A549 (cell line): ENCODE measurements at regions not wholly inside any gene's neighbourhood (a gene's known extent, or its start where the extent isn't known, plus 50 kb on each side); places are given as distances from the start of the nearest gene placed in this dataset.

ENCODE experiments used
- ATAC-seq, 2 experiments: fragments of 200-7000 bp in 1 of 2; fragments of >200 bp in 1 of 2; cut with Nextera tagmentation in 1 of 2; cut with Tn5 transposase in 1 of 2; 3 replicates each; pipeline versions ENCODE4 v1.8.0 to v1.9.1; 2018 to 2020; ENCODE audit warnings: mild to moderate bottlenecking in 1 of 2, moderate library complexity in 1 of 2
- CTCF ChIA-PET: fragments of 300-600 bp; sonication (Branson Sonifier 250); formaldehyde crosslinking; extraction: SDS; loops from one replicate; lab custom pipeline; 2021; ENCODE audit warnings: antibody characterized with exemption, inconsistent platforms; lab: Yijun Ruan, JAX
- POLR2A ChIA-PET: fragments of 350-600 bp; formaldehyde crosslinking; extraction: SDS; loops from one replicate; lab custom pipeline; 2021; ENCODE audit warnings: antibody characterized with exemption, inconsistent platforms; lab: Yijun Ruan, JAX
- DNase-seq, 2 experiments: peaks; one replicate each; pipeline versions ENCODE4 v3.0.0 to v3.0.0-alpha.2; 2011 to 2016; ENCODE audit warnings: low read depth in 1 of 2, low spot score in 1 of 2
- FAIRE-seq: peaks from 2 replicates; lab custom pipeline; 2011; peaks lifted over from hg19 to GRCh38; lab: Jason Lieb, UNC
- H3K27ac ChIP-seq, 2 experiments: fragments of >200 bp; sonication (Bioruptor Twin); formaldehyde crosslinking; 3 replicates each; pipeline ENCODE4 v1.5.1; 2016 to 2017
- H3K4me1 ChIP-seq: fragments of >200 bp; sonication (Bioruptor Twin); formaldehyde crosslinking; 3 replicates; pipeline ENCODE4 v1.6.1; 2016
- H3K4me2 ChIP-seq: fragments of >200 bp; sonication (Bioruptor Twin); formaldehyde crosslinking; 3 replicates; pipeline ENCODE4 v1.6.1; 2016
- H3K4me3 ChIP-seq: fragments of >200 bp; sonication (Bioruptor Twin); formaldehyde crosslinking; 3 replicates; pipeline ENCODE4 v1.5.1; 2016
- H3K9me3 ChIP-seq: fragments of >200 bp; sonication (Bioruptor Twin); formaldehyde crosslinking; 3 replicates; pipeline ENCODE4 v1.6.1; 2016
- CEBPB ChIP-seq, 2 experiments: fragments of >200 bp in 1 of 2; sonication (Bioruptor Twin) in 1 of 2; formaldehyde crosslinking in 1 of 2; IDR thresholded peaks; 2 replicates each; pipeline ENCODE4 v1.6.1; 2012 to 2016
- CHD2 ChIP-seq: fragments of 150-350 bp; IDR thresholded peaks from 2 replicates; pipeline ENCODE4 v1.6.1; 2014; ENCODE audit warnings: low read length; ENCODE audit not compliant: partially characterized antibody
- CHD4 ChIP-seq: fragments of 200-600 bp; sonication (generic); IDR thresholded peaks from 2 replicates; pipeline ENCODE4 v1.6.1; 2016; ENCODE audit warnings: antibody characterized with exemption, mild to moderate bottlenecking, borderline replicate concordance
- EHF ChIP-seq: fragments of 250-450 bp; sonication (Bioruptor Pico); IDR thresholded peaks from 2 replicates; pipeline ENCODE4 v1.5.0; 2020; ENCODE audit warnings: mild to moderate bottlenecking
- EHMT2 ChIP-seq: fragments of 200-600 bp; sonication (generic); IDR thresholded peaks from 2 replicates; pipeline ENCODE4 v1.6.1; 2016; ENCODE audit warnings: antibody characterized with exemption, low read depth, mild to moderate bottlenecking, moderate library complexity
- FOSB ChIP-seq: fragments of 250-450 bp; sonication (Bioruptor Pico); IDR thresholded peaks from 2 replicates; pipeline ENCODE4 v1.5.0; 2020; ENCODE audit warnings: mild to moderate bottlenecking, moderate library complexity
- FOXS1 ChIP-seq: fragments of 250-450 bp; sonication (Bioruptor Pico); IDR thresholded peaks from 2 replicates; pipeline ENCODE4 v1.5.0; 2020; ENCODE audit warnings: mild to moderate bottlenecking, moderate library complexity
- HDAC2 ChIP-seq: fragments of 200-600 bp; sonication (generic); IDR thresholded peaks from 2 replicates; pipeline ENCODE4 v1.6.1; 2016
- HOXB13 ChIP-seq: fragments of 250-450 bp; sonication (Bioruptor Pico); IDR thresholded peaks from 2 replicates; pipeline ENCODE4 v1.5.0; 2020; ENCODE audit warnings: low read depth, mild to moderate bottlenecking, moderate library complexity
- HOXB5 ChIP-seq: fragments of 250-450 bp; sonication (Bioruptor Pico); IDR thresholded peaks from 2 replicates; pipeline ENCODE4 v1.5.0; 2020; ENCODE audit warnings: mild to moderate bottlenecking, moderate library complexity
- KDM5A ChIP-seq: fragments of 200-600 bp; sonication (generic); IDR thresholded peaks from 2 replicates; pipeline ENCODE4 v1.6.1; 2016; ENCODE audit warnings: antibody characterized with exemption, mild to moderate bottlenecking
- MAFK ChIP-seq: fragments of 450-650 bp; IDR thresholded peaks from 2 replicates; pipeline ENCODE4 v1.6.1; 2014; ENCODE audit not compliant: partially characterized antibody
- MAZ ChIP-seq: fragments of 150-350 bp; IDR thresholded peaks from 2 replicates; pipeline ENCODE4 v1.6.1; 2014; ENCODE audit warnings: antibody characterized with exemption, low read depth, low read length, borderline replicate concordance
- MYC ChIP-seq: IDR thresholded peaks from 2 replicates; pipeline ENCODE4 v1.6.1; 2012; ENCODE audit warnings: mild to moderate bottlenecking, inconsistent platforms, low read length, improper control_type of control experiment, borderline replicate concordance
- NPAS2 ChIP-seq: fragments of 250-450 bp; sonication (Bioruptor Pico); IDR thresholded peaks from 2 replicates; pipeline ENCODE4 v1.8.0; 2022; ENCODE audit warnings: mild to moderate bottlenecking, moderate library complexity, borderline replicate concordance
- TP53 ChIP-seq: fragments of 250-450 bp; sonication (Bioruptor Pico); IDR thresholded peaks from 2 replicates; pipeline ENCODE4 v1.5.0; 2021; ENCODE audit warnings: mild to moderate bottlenecking, moderate library complexity
- ZFP36 ChIP-seq: fragments of 450-650 bp; IDR thresholded peaks from 2 replicates; pipeline ENCODE4 v1.6.1; 2014; ENCODE audit warnings: borderline replicate concordance; ENCODE audit not compliant: partially characterized antibody
- WGBS: methylation state at CpG from one replicate; pipeline ENCODE4 v1.1.6; 2017; ENCODE audit errors: missing lambda C conversion rate; 5-methylcytosine and 5-hydroxymethylcytosine counted together
- TF ChIP-seq, protein P1 (sequence below): fragments of 250-450 bp; sonication (Bioruptor Pico); IDR thresholded peaks from 2 replicates; pipeline ENCODE4 v1.5.0; 2021; ENCODE audit warnings: mild to moderate bottlenecking, moderate library complexity, borderline replicate concordance
- TF ChIP-seq, protein P2 (sequence below): fragments of 450-650 bp; IDR thresholded peaks from 2 replicates; pipeline ENCODE4 v1.6.1; 2014; ENCODE audit warnings: antibody characterized with exemption
- TF ChIP-seq, protein P3 (sequence below): fragments of 200-600 bp; sonication (generic); IDR thresholded peaks from 2 replicates; pipeline ENCODE4 v1.6.1; 2016; ENCODE audit warnings: antibody characterized with exemption, mild to moderate bottlenecking, moderate library complexity
- TF ChIP-seq, protein P4 (sequence below): fragments of >200 bp; sonication (Bioruptor Twin); formaldehyde crosslinking; IDR thresholded peaks from 3 replicates; pipeline ENCODE4 v1.6.1; 2016
- TF ChIP-seq, protein P5 (sequence below): fragments of 150-350 bp; IDR thresholded peaks from 2 replicates; pipeline ENCODE4 v1.6.1; 2014; ENCODE audit warnings: low read depth, mild to moderate bottlenecking, low read length

DNA sequence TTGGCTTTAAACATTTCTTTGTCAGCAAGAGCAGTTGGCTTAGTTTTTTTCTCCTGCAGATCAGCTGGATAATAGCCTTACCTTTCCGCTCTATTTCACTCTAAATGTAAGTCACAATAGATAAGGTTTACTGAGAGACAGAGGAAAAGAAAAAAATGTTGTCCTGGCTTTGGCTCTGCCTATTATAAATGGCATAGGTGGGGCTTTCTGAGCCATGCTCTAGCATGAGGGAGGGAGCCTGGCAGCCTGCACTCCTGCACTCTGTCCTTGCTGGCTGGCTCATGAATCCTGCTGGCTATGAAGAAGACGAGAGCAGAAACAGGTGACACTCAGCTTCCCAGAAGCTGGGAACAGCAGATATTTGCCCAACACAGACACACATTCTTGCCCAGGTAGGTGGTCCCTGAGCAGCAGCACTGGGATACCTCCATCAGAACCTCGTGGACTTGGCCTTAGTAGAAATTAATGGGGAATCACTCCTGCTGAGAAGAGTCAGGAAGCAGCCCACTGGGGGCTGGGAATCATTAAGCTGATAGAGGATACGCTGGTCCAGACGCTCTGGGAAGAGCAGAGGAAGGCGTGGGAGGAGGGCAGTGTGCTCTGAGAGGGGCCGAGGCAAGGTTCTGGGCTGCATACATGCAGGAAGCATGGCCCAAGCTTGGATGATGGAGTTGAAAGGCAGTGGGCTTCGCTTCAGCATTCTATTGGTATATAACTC is 514.4 kb upstream of the HS6ST1 start:
- Histone ChIP-seq H3K4me1 (no peaks in the 10 kb centered on the region), H3K27ac (no peak overlapping the region), H3K4me3 (no peak overlapping the region), H3K4me2 (no peak overlapping the region), H3K9me3 (no peaks in the 10 kb centered on the region)
- DNase-seq (no peak), ATAC-seq (no peak), FAIRE-seq (no peak)
- no peak for TF ChIP-seq ZFP36
- no peak for TF ChIP-seq KDM5A
- 1% methylated on average over 7 of the region's 8 CpGs for WGBS
- POLR2A ChIA-PET: no interaction called here
- CTCF ChIA-PET: no interaction called here

DNA sequence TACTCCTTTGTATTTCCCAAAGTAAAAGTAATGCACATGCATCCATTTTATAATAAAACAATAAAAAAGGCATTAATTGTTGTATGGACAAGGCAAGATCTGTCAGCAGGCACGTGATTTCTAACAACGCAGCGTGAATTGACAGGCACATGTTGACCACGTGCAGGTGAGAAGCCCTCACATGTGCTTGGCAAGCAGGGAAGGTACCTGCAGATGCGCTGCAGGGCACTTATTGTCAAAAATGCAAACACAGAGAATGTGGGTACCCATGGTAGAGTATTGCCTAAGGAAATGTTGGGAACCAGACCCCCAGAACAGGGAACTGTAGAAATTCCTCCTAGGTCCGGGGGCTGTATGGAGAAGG is 515.0 kb upstream of the HS6ST1 start:
- ChIA-PET CTCF (no interaction called here), POLR2A (no interaction called here)
- DNase-seq: no peak
- no peak for FAIRE-seq
- ATAC-seq: no peak
- Histone ChIP-seq H3K4me2 (no peak overlapping the region), H3K4me3 (no peak overlapping the region), H3K4me1 (no peaks in the 10 kb centered on the region), H3K9me3 (no peaks in the 10 kb centered on the region), H3K27ac (no peak overlapping the region)
- TF ChIP-seq MAFK: no peak
- TF ChIP-seq CHD4: no peak
- no peak for TF ChIP-seq FOXS1 (CRISPR knock-in tag)
- TF ChIP-seq, protein P1, sequence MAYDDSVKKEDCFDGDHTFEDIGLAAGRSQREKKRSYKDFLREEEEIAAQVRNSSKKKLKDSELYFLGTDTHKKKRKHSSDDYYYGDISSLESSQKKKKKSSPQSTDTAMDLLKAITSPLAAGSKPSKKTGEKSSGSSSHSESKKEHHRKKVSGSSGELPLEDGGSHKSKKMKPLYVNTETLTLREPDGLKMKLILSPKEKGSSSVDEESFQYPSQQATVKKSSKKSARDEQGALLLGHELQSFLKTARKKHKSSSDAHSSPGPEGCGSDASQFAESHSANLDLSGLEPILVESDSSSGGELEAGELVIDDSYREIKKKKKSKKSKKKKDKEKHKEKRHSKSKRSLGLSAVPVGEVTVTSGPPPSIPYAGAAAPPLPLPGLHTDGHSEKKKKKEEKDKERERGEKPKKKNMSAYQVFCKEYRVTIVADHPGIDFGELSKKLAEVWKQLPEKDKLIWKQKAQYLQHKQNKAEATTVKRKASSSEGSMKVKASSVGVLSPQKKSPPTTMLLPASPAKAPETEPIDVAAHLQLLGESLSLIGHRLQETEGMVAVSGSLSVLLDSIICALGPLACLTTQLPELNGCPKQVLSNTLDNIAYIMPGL (CRISPR knock-in tag): no peak
- TF ChIP-seq TP53 (CRISPR knock-in tag): no peak
- no peak for TF ChIP-seq EHF (CRISPR knock-in tag)
- no peak for TF ChIP-seq FOSB (CRISPR knock-in tag)
- TF ChIP-seq, protein P2, sequence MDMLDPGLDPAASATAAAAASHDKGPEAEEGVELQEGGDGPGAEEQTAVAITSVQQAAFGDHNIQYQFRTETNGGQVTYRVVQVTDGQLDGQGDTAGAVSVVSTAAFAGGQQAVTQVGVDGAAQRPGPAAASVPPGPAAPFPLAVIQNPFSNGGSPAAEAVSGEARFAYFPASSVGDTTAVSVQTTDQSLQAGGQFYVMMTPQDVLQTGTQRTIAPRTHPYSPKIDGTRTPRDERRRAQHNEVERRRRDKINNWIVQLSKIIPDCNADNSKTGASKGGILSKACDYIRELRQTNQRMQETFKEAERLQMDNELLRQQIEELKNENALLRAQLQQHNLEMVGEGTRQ: no peak
- TF ChIP-seq, protein P3, sequence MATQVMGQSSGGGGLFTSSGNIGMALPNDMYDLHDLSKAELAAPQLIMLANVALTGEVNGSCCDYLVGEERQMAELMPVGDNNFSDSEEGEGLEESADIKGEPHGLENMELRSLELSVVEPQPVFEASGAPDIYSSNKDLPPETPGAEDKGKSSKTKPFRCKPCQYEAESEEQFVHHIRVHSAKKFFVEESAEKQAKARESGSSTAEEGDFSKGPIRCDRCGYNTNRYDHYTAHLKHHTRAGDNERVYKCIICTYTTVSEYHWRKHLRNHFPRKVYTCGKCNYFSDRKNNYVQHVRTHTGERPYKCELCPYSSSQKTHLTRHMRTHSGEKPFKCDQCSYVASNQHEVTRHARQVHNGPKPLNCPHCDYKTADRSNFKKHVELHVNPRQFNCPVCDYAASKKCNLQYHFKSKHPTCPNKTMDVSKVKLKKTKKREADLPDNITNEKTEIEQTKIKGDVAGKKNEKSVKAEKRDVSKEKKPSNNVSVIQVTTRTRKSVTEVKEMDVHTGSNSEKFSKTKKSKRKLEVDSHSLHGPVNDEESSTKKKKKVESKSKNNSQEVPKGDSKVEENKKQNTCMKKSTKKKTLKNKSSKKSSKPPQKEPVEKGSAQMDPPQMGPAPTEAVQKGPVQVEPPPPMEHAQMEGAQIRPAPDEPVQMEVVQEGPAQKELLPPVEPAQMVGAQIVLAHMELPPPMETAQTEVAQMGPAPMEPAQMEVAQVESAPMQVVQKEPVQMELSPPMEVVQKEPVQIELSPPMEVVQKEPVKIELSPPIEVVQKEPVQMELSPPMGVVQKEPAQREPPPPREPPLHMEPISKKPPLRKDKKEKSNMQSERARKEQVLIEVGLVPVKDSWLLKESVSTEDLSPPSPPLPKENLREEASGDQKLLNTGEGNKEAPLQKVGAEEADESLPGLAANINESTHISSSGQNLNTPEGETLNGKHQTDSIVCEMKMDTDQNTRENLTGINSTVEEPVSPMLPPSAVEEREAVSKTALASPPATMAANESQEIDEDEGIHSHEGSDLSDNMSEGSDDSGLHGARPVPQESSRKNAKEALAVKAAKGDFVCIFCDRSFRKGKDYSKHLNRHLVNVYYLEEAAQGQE: no peak
- TF ChIP-seq, protein P4, sequence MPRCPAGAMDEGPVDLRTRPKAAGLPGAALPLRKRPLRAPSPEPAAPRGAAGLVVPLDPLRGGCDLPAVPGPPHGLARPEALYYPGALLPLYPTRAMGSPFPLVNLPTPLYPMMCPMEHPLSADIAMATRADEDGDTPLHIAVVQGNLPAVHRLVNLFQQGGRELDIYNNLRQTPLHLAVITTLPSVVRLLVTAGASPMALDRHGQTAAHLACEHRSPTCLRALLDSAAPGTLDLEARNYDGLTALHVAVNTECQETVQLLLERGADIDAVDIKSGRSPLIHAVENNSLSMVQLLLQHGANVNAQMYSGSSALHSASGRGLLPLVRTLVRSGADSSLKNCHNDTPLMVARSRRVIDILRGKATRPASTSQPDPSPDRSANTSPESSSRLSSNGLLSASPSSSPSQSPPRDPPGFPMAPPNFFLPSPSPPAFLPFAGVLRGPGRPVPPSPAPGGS: no peak
- WGBS: 13% methylated on average over 6 of the region's 6 CpGs

DNA sequence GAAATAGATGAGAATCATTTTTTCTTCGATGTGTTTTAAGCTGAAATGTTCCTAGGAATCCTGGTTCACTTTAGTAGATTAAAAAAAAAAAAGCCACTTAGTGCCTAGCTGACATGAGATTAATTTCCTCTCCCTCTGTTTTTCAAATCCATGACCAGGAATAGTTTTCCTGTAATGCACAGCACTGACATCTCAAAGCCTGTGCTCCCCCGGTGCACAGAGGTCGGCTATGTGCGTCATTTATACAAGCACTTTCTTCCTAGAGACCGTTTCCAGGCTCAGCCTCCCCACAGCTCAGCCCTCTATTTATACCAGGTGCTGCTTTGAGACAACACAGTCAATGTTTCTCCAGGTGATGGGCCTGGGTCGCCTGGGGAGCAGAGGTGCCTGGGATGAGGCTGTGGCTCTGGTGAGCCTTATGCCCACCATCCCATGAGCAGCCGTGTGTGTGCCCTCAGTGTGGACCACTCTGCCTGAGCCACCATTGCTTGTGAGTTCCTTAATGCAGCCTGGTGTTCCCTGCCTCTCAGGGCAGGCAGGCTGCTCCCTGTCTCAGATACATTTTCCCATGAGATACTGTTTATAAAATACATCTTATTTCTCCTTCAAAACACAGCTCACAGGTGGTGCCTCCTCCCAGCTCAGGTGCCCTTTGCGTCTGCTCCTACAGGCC is 515.7 kb upstream of the HS6ST1 start:
- Histone ChIP-seq H3K9me3 (no peaks in the 10 kb centered on the region), H3K4me3 (no peak overlapping the region), H3K27ac (no peak overlapping the region), H3K4me1 (no peaks in the 10 kb centered on the region), H3K4me2 (no peak overlapping the region)
- TF ChIP-seq NPAS2 (CRISPR knock-in tag) (no peak), EHF (CRISPR knock-in tag) (no peak), CHD2 (no peak), EHMT2 (no peak), TP53 (CRISPR knock-in tag) (no peak), HDAC2 (no peak), HOXB13 (no peak), MAZ (no peak), CEBPB (IDR thresholded peaks at IDR 0.05) (no peak), MAFK (no peak), MYC (no peak), HOXB5 (CRISPR knock-in tag) (no peak)
- TF ChIP-seq, protein P5, sequence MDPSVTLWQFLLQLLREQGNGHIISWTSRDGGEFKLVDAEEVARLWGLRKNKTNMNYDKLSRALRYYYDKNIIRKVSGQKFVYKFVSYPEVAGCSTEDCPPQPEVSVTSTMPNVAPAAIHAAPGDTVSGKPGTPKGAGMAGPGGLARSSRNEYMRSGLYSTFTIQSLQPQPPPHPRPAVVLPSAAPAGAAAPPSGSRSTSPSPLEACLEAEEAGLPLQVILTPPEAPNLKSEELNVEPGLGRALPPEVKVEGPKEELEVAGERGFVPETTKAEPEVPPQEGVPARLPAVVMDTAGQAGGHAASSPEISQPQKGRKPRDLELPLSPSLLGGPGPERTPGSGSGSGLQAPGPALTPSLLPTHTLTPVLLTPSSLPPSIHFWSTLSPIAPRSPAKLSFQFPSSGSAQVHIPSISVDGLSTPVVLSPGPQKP: no peak
- ATAC-seq (no peak), FAIRE-seq (no peak), DNase-seq (no peak)
- CTCF ChIA-PET: interaction anchor here (0.6 kb wide), 1 partner anchor 1013 kb away, joined by 3 read pairs; no protein-coding TSS in a partner anchor
- POLR2A ChIA-PET: no interaction called here
- WGBS: 9% methylated on average over 6 of the region's 8 CpGs
